NCI-H2171 (cell line): ENCODE measurements at regions not wholly inside any gene's neighbourhood (a gene's known extent, or its start where the extent isn't known, plus 50 kb on each side); places are given as distances from the start of the nearest gene placed in this dataset.
"Not testable (repeated sequence)": the region's sequence is repeated elsewhere in the genome, so short reads cannot be mapped to it uniquely, and the experiment has no call there.

Experiments
- DNase-seq: peaks from one replicate; lab custom pipeline; 2025; lab: John Stamatoyannopoulos, UW

- no peak for DNase-seq
These were observed 638.5 kb upstream of the CAMK1G start for GRCh38 chr1:208944981-208945451.

- no peak for DNase-seq
These were observed 633.3 kb upstream of the CAMK1G start for GRCh38 chr1:208950206-208950605.

- DNase-seq: no peak
These were observed 632.4 kb upstream of the CAMK1G start for GRCh38 chr1:208951026-208951525.

GRCh38 chr1:208951908-208952307 lies 631.6 kb upstream of the CAMK1G start:
- DNase-seq: no peak

GRCh38 chr1:208962867-208963266 lies 620.6 kb upstream of the CAMK1G start:
- DNase-seq: no peak

- no peak for DNase-seq
These were observed 618.2 kb upstream of the CAMK1G start for GRCh38 chr1:208965351-208965750.

GRCh38 chr1:208967334-208967733 lies 616.2 kb upstream of the CAMK1G start:
- no peak for DNase-seq

GRCh38 chr1:208974717-208975116 lies 608.8 kb upstream of the CAMK1G start:
- no peak for DNase-seq

- no peak for DNase-seq
These were observed 608.1 kb upstream of the CAMK1G start for GRCh38 chr1:208975456-208975855.

GRCh38 chr1:208977012-208977411 lies 606.5 kb upstream of the CAMK1G start:
- no peak for DNase-seq

GRCh38 chr1:208977638-208978256 lies 605.8 kb upstream of the CAMK1G start:
- DNase-seq: no peak

GRCh38 chr1:208979776-208980175 lies 603.7 kb upstream of the CAMK1G start:
- DNase-seq: no peak

- no peak for DNase-seq
These were observed 602.9 kb upstream of the CAMK1G start for GRCh38 chr1:208980605-208981004.

GRCh38 chr1:208985231-208985630 lies 598.3 kb upstream of the CAMK1G start:
- no peak for DNase-seq

- no peak for DNase-seq
These were observed 594.7 kb upstream of the CAMK1G start for GRCh38 chr1:208988811-208989222.

- DNase-seq: no peak
These were observed 593.1 kb upstream of the CAMK1G start for GRCh38 chr1:208990456-208990855.

- DNase-seq: not testable (repeated sequence)
These were observed 586.5 kb upstream of the CAMK1G start for GRCh38 chr1:208997053-208997452.

GRCh38 chr1:208997726-208998312 lies 585.7 kb upstream of the CAMK1G start:
- DNase-seq: no peak

- DNase-seq: no peak
These were observed 574.9 kb upstream of the CAMK1G start for GRCh38 chr1:209008586-209008985.

- DNase-seq: no peak
These were observed 572.9 kb upstream of the CAMK1G start for GRCh38 chr1:209010475-209011230.

GRCh38 chr1:209012443-209013196 lies 570.9 kb upstream of the CAMK1G start:
- no peak for DNase-seq

GRCh38 chr1:209015092-209015491 lies 568.4 kb upstream of the CAMK1G start:
- no peak for DNase-seq
